ENCODE measurements at regions not wholly inside any gene's neighbourhood (a gene's known extent, or its start where the extent isn't known, plus 50 kb on each side); places are given as distances from the start of the nearest gene placed in this dataset.

GRCh38 chr1:200490183-200490582, 80.3 kb upstream of the ZNF281 start (continued):
- TF ChIP-seq, protein P1, sequence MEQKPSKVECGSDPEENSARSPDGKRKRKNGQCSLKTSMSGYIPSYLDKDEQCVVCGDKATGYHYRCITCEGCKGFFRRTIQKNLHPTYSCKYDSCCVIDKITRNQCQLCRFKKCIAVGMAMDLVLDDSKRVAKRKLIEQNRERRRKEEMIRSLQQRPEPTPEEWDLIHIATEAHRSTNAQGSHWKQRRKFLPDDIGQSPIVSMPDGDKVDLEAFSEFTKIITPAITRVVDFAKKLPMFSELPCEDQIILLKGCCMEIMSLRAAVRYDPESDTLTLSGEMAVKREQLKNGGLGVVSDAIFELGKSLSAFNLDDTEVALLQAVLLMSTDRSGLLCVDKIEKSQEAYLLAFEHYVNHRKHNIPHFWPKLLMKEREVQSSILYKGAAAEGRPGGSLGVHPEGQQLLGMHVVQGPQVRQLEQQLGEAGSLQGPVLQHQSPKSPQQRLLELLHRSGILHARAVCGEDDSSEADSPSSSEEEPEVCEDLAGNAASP (IDR thresholded peaks at IDR 0.05): no peak

DNA sequence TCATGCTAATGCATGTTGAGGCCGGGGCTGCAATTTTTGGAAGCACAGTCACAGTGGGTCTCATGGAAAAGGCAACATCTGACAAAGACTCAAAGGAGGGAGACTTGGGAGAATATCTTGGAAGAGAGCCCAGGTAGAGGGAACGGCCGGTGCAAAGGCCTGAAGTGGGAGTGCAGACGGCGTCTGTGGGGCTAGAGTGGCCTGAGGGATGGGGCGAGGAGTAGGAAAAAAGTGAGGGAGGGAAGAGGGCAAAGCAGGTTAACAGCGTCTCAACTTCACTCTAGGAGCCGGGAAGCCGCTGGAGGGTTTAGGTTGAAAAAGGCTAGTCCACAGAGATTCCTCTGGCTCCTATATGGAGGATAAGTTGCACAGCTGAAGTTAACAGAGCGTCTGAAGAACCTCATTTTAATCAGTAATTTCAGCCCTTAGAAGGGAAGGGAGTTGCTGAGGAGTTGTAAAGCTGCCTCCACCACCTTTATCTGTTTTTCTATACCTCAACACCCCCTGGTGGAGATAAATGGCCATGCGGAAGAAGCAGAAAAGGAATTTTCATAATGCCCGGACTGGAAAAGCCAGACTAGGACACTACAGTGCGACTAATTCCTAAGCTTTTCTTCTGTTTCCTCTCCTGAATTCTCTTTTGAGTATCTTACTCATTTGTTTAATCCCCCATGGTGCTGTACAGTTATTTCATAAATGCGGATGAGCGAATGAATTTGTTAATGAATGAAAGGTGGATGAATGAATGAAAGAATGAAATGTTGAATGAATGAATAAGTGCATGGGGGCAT, 78.7 kb upstream of the ZNF281 start:
- in situ Hi-C loops (cut with MboI) (loop anchor here (10.0 to 25.0 kb wide), 2 partner anchors 201 to 804 kb away; no protein-coding TSS in a partner anchor), intact Hi-C loops (cut with micrococcal nuclease) (loop anchor here (1.0 to 10.0 kb wide), 5 partner anchors 121 to 805 kb away; no protein-coding TSS in a partner anchor)
- Histone ChIP-seq H2AFZ (ENCODE audit: low read depth, low read length) (peak overlapping the region; percentile 47; the same call in 1 of the 2 replicates), H3K27ac (ENCODE audit: extremely low read depth, low read depth, low read length) (no peak overlapping the region), H3K9me3 (replicated peaks; ENCODE audit: control insufficient read depth, insufficient read depth, low read depth, low read length) (no peaks in the 10 kb centered on the region), H3K4me1 (replicated peaks in 1 of 2; ENCODE audit: control insufficient read depth in 2 of 2, insufficient read depth in 2 of 2, low read length in 2 of 2) (no peaks in the 10 kb centered on the region), H3K27me3 (ENCODE audit: control insufficient read depth in 2 of 2, insufficient read depth in 2 of 2, low read length in 2 of 2) (peaks cover 21 to 29% of the 10 kb centered on the region in 2 experiments), H3K4me2 (ENCODE audit: insufficient read depth, low read length) (no peak overlapping the region), H3K9me1 (ENCODE audit: control insufficient read depth, insufficient read depth, low read length) (no peaks in the 10 kb centered on the region), H3K36me3 (ENCODE audit: control insufficient read depth, insufficient read depth, low read length) (no peaks in the 10 kb centered on the region), H3K4me3 (no peak overlapping the region), H3K9ac (ENCODE audit: insufficient read depth in 1 of 2, low read depth in 2 of 2, low read length in 2 of 2) (no peak overlapping the region), H4K20me1 (replicated peaks; ENCODE audit: control insufficient read depth, insufficient read depth, low read length) (no peaks in the 10 kb centered on the region), H3K79me2 (ENCODE audit: control insufficient read depth, insufficient read depth, low read length) (no peaks in the 10 kb centered on the region)
- DNase-seq (ENCODE audit: extremely low read depth in 1 of 4, low spot score in 3 of 4) (peak; percentile 60 to 74 (median 66)), FAIRE-seq (peak; percentile 92), ATAC-seq (peak; percentile 92)
- WGBS (ENCODE audit: insufficient coverage, low coverage, missing lambda C conversion rate): 11% methylated on average over 15 of the region's 15 CpGs
- POLR2A ChIA-PET: interaction anchor here (0.9 kb wide), 1 partner anchor 21 kb away, joined by 3 read pairs; no protein-coding TSS in a partner anchor
- BruUV-seq (replicated peaks): no TSS peak
- CTCF ChIA-PET (ENCODE audit: low intra/inter-chr PET ratio): interaction anchor here (0.6 to 2.2 kb wide), 8 partner anchors 200 to 804 kb away, joined by 3 to 15 read pairs (median 3); no protein-coding TSS in a partner anchor
- peak; percentile 76 to 94 (median 85) for TF ChIP-seq CTCF (IDR thresholded peaks at IDR 0.05 in 2 of 3, conservative IDR thresholded peaks at IDR 0.05 in 1 of 3; ENCODE audit: insufficient read depth in 2 of 3, low read depth in 1 of 3, low read length in 3 of 3)
- peak; percentile 87 for TF ChIP-seq DEAF1 (CRISPR knock-in tag; IDR thresholded peaks at IDR 0.05)
- TF ChIP-seq KLF16 (IDR thresholded peaks at IDR 0.05): 0 out of 2 replicates have a peak, but pooled peaks have one; percentile 34
- peak; percentile 62 for TF ChIP-seq ZNF24 (IDR thresholded peaks at IDR 0.05)
- TF ChIP-seq SPI1 (IDR thresholded peaks at IDR 0.05; ENCODE audit: borderline replicate concordance, low read depth, low read length): no peak
- TF ChIP-seq ARID2 (IDR thresholded peaks at IDR 0.05): peak; percentile 58; the same call in 1 of the 2 replicates
- 0 out of 4 replicates have a peak, but pooled peaks of 1 of the 2 experiments have one; percentile 26 for TF ChIP-seq MAZ (CRISPR knock-in tag; conservative IDR thresholded peaks at IDR 0.05 in 1 of 2, IDR thresholded peaks at IDR 0.05 in 1 of 2)
- no peak for TF ChIP-seq TAF15 (IDR thresholded peaks at IDR 0.05; ENCODE audit: low read depth, low read length)
- no peak for TF ChIP-seq HNRNPH1 (optimal IDR thresholded peaks at IDR 0.05; ENCODE audit: low read depth, low read length)
- no peak for TF ChIP-seq IRF2 (CRISPR knock-in tag; IDR thresholded peaks at IDR 0.05)
- TF ChIP-seq ZNF280B (CRISPR knock-in tag; IDR thresholded peaks at IDR 0.05): no peak
- no peak for TF ChIP-seq ARID1B (IDR thresholded peaks at IDR 0.05)

All from K562 (cell line).